MM.1S (cell line): ENCODE measurements at regions not wholly inside any gene's neighbourhood (a gene's known extent, or its start where the extent isn't known, plus 50 kb on each side); places are given as distances from the start of the nearest gene placed in this dataset.
"Not testable (repeated sequence)": the region's sequence is repeated elsewhere in the genome, so short reads cannot be mapped to it uniquely, and the experiment has no call there.

ENCODE experiments used
- EZH2 ChIP-seq: fragments of 300-600 bp; sonication (generic); optimal IDR thresholded peaks from 2 replicates; pipeline ENCODE3; 2017; ENCODE audit warnings: low read depth, mild to moderate bottlenecking, antibody characterized with exemption, low read length, mixed read lengths
- TF ChIP-seq, protein P1 (sequence below): fragments of 300-600 bp; sonication (generic); IDR thresholded peaks from 2 replicates; pipeline ENCODE4 v1.5.1; 2016; ENCODE audit warnings: antibody characterized with exemption, low read length, mixed read lengths

DNA sequence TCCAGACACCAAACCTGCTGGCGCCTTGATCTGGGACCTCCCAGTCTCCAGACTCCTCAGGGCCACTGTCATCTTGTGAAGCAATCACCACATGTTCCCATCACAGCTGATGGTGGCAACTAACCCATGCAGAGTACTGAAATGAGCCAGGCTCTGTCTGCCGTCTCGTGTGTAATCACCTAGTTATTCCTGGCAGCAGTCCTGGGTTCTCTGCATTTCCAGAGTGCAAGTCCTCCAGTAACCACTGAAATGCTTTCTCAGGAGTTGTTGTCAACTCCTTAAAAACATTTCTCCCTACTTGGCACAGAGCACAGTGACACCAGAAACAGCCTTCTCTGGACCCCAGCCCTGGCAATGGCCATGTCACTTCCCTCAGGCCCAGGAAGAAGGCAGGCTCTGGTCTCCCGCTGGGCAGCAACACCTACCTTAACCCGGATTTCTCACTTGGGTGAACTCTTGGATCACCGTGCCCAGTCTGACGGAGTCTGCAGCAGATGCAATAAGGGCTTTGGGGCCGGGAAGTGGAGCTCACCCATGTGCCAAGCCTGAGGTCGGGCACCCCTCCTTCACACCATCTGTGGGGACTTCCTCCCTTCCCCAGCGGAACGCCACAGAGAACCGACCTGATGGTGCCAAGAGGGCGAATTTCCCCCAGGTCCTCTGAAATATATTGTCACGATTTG, 189.5 kb upstream of the NPAP1 start:
- TF ChIP-seq, protein P1, sequence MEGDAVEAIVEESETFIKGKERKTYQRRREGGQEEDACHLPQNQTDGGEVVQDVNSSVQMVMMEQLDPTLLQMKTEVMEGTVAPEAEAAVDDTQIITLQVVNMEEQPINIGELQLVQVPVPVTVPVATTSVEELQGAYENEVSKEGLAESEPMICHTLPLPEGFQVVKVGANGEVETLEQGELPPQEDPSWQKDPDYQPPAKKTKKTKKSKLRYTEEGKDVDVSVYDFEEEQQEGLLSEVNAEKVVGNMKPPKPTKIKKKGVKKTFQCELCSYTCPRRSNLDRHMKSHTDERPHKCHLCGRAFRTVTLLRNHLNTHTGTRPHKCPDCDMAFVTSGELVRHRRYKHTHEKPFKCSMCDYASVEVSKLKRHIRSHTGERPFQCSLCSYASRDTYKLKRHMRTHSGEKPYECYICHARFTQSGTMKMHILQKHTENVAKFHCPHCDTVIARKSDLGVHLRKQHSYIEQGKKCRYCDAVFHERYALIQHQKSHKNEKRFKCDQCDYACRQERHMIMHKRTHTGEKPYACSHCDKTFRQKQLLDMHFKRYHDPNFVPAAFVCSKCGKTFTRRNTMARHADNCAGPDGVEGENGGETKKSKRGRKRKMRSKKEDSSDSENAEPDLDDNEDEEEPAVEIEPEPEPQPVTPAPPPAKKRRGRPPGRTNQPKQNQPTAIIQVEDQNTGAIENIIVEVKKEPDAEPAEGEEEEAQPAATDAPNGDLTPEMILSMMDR: not testable (repeated sequence)
- not testable (repeated sequence) for TF ChIP-seq EZH2
